IMR-90 (cell line): ENCODE measurements at regions not wholly inside any gene's neighbourhood (a gene's known extent, or its start where the extent isn't known, plus 50 kb on each side); places are given as distances from the start of the nearest gene placed in this dataset.

Source experiments
- ATAC-seq: fragments of 200-7000 bp; cut with Tn5 transposase; 2 replicates; pipeline ENCODE4 v1.9.1; 2020; ENCODE audit warnings: low read depth, mild to moderate bottlenecking, moderate library complexity
- BruUV-seq: library from RNA; stranded (reverse); fragments of 400-500 nt; replicated peaks from 2 replicates; lab custom pipeline; 2021; lab: Mats Ljungman, UMichigan
- CTCF ChIA-PET: fragments of 300-600 bp; formaldehyde crosslinking; extraction: SDS; loops from one replicate; lab custom pipeline; 2021; ENCODE audit warnings: antibody characterized with exemption; lab: Yijun Ruan, JAX
- POLR2A ChIA-PET: fragments of 300-600 bp; sonication (Branson Sonifier 250); formaldehyde crosslinking; loops from one replicate; lab custom pipeline; 2022; ENCODE audit warnings: antibody characterized with exemption; ENCODE audit not compliant: unreplicated experiment; lab: Charles Lee
- DNase-seq: peaks from one replicate; pipeline ENCODE4 v3.0.0; 2013
- H2AFZ ChIP-seq: replicated peaks from 2 replicates; pipeline ENCODE3; 2013; ENCODE audit warnings: low read length, mild to moderate bottlenecking; ENCODE audit not compliant: poor library complexity
- H2AK5ac ChIP-seq: 2 replicates; pipeline ENCODE4 v1.6.1; 2013; ENCODE audit warnings: low read depth, low read length, inconsistent platforms
- H2AK9ac ChIP-seq: replicated peaks from 2 replicates; pipeline ENCODE3; 2013; ENCODE audit warnings: mild to moderate bottlenecking, low read depth, low read length, moderate library complexity; ENCODE audit not compliant: poor library complexity
- H2BK120ac ChIP-seq: 2 replicates; pipeline ENCODE4 v1.6.1; 2013; ENCODE audit warnings: low read depth, low read length, inconsistent platforms
- H2BK15ac ChIP-seq: 3 replicates; pipeline ENCODE4 v1.6.1; 2013; ENCODE audit warnings: low read depth, low read length, inconsistent platforms
- H2BK20ac ChIP-seq: 2 replicates; pipeline ENCODE4 v1.6.1; 2013; ENCODE audit warnings: low read depth, mild to moderate bottlenecking, inconsistent platforms, low read length, moderate library complexity
- H2BK5ac ChIP-seq: 2 replicates; pipeline ENCODE4 v1.6.1; 2013; ENCODE audit warnings: mild to moderate bottlenecking, low read depth, low read length, inconsistent platforms; ENCODE audit not compliant: poor library complexity, severe bottlenecking
- H3K14ac ChIP-seq: replicated peaks from 2 replicates; pipeline ENCODE4 v1.6.1; 2013; ENCODE audit warnings: low read depth, low read length, inconsistent platforms
- H3K18ac ChIP-seq: 2 replicates; pipeline ENCODE4 v1.6.1; 2013; ENCODE audit warnings: low read depth, low read length, control low read depth
- H3K23ac ChIP-seq: 2 replicates; pipeline ENCODE4 v1.6.1; 2013; ENCODE audit warnings: low read depth, low read length, inconsistent platforms
- H3K27ac ChIP-seq: 2 replicates; pipeline ENCODE4 v1.5.1; 2013; ENCODE audit warnings: mild to moderate bottlenecking, control low read depth, low read length; ENCODE audit not compliant: insufficient read depth
- H3K27me3 ChIP-seq: 2 replicates; pipeline ENCODE4 v1.6.1; 2013; ENCODE audit warnings: low read length; ENCODE audit not compliant: control insufficient read depth, insufficient read depth
- H3K36me3 ChIP-seq: 2 replicates; pipeline ENCODE4 v1.6.1; 2013; ENCODE audit warnings: low read length, mixed read lengths; ENCODE audit not compliant: control insufficient read depth, insufficient read depth
- H3K4ac ChIP-seq: 2 replicates; pipeline ENCODE4 v1.6.1; 2013; ENCODE audit warnings: low read depth, low read length, inconsistent platforms
- H3K4me1 ChIP-seq: 2 replicates; pipeline ENCODE4 v1.6.1; 2013; ENCODE audit warnings: low read length, mixed read lengths; ENCODE audit not compliant: control insufficient read depth, insufficient read depth
- H3K4me2 ChIP-seq: 2 replicates; pipeline ENCODE4 v1.6.1; 2013; ENCODE audit warnings: low read depth, mild to moderate bottlenecking, control low read depth, low read length, moderate library complexity
- H3K4me3 ChIP-seq: 2 replicates; pipeline ENCODE4 v1.5.1; 2013; ENCODE audit warnings: low read depth, mild to moderate bottlenecking, control low read depth, low read length, moderate library complexity; ENCODE audit not compliant: insufficient read depth
- H3K56ac ChIP-seq: 2 replicates; pipeline ENCODE4 v1.6.1; 2013; ENCODE audit warnings: low read length, inconsistent platforms; ENCODE audit not compliant: insufficient read depth; ENCODE audit errors: extremely low read depth
- H3K79me1 ChIP-seq, 2 experiments: 2 replicates each; pipeline ENCODE4 v1.6.1; 2013; ENCODE audit warnings: low read length in 2 of 2, inconsistent platforms in 1 of 2, low read depth in 1 of 2
- H3K9ac ChIP-seq: 2 replicates; pipeline ENCODE4 v1.6.1; 2013; ENCODE audit warnings: low read depth, low read length, control low read depth
- H3K9me1 ChIP-seq: 2 replicates; pipeline ENCODE4 v1.6.1; 2013; ENCODE audit warnings: low read length, inconsistent platforms; ENCODE audit not compliant: insufficient read depth
- H3K9me3 ChIP-seq: 2 replicates; pipeline ENCODE4 v1.6.1; 2013; ENCODE audit warnings: low read length; ENCODE audit not compliant: control insufficient read depth, insufficient read depth
- H4K20me1 ChIP-seq: 2 replicates; pipeline ENCODE4 v1.6.1; 2013; ENCODE audit warnings: low read length, inconsistent platforms; ENCODE audit not compliant: insufficient read depth
- H4K5ac ChIP-seq: 2 replicates; pipeline ENCODE4 v1.6.1; 2013; ENCODE audit warnings: mild to moderate bottlenecking, low read depth, low read length, control low read depth
- H4K8ac ChIP-seq, 2 experiments: 2 replicates each; pipeline ENCODE4 v1.6.1; 2013; ENCODE audit warnings: low read depth in 2 of 2, low read length in 2 of 2, control low read depth in 1 of 2, inconsistent platforms in 1 of 2
- H4K91ac ChIP-seq: 2 replicates; pipeline ENCODE4 v1.6.1; 2013; ENCODE audit warnings: low read depth, low read length, inconsistent platforms; ENCODE audit not compliant: insufficient read depth
- BHLHE40 ChIP-seq: fragments of 150-350 bp; IDR thresholded peaks from 2 replicates; pipeline ENCODE4 v1.6.1; 2016; ENCODE audit warnings: mild to moderate bottlenecking, low read depth, low read length
- CEBPB ChIP-seq: IDR thresholded peaks from 2 replicates; pipeline ENCODE4 v1.6.1; 2012; ENCODE audit warnings: low read depth, low read length, improper control_type of control experiment
- CTCF ChIP-seq: conservative IDR thresholded peaks from 2 replicates; pipeline ENCODE4 v1.5.1; 2012; ENCODE audit warnings: mild to moderate bottlenecking, low read depth, low read length, improper control_type of control experiment
- ELK1 ChIP-seq: fragments of 150-350 bp; IDR thresholded peaks from 2 replicates; pipeline ENCODE4 v1.6.1; 2016; ENCODE audit warnings: low read depth, mild to moderate bottlenecking, low read length, moderate library complexity, borderline replicate concordance
- MAZ ChIP-seq: IDR thresholded peaks from 2 replicates; pipeline ENCODE4 v1.6.1; 2012; ENCODE audit warnings: low read depth, mild to moderate bottlenecking, low read length, improper control_type of control experiment, moderate library complexity, borderline replicate concordance
- MXI1 ChIP-seq: IDR thresholded peaks from 2 replicates; pipeline ENCODE4 v1.6.1; 2012; ENCODE audit warnings: low read depth, mild to moderate bottlenecking, low read length, moderate library complexity, borderline replicate concordance
- NFE2L2 ChIP-seq: fragments of 150-350 bp; IDR thresholded peaks from 2 replicates; pipeline ENCODE4 v1.6.1; 2016; ENCODE audit warnings: low read depth, mild to moderate bottlenecking, low read length
- RAD21 ChIP-seq: IDR thresholded peaks from 2 replicates; pipeline ENCODE4 v1.6.1; 2012; ENCODE audit warnings: low read length, improper control_type of control experiment
- RCOR1 ChIP-seq: IDR thresholded peaks from 2 replicates; pipeline ENCODE4 v1.6.1; 2012; ENCODE audit warnings: mild to moderate bottlenecking, low read length, improper control_type of control experiment; ENCODE audit not compliant: insufficient replicate concordance
- RFX5 ChIP-seq: IDR thresholded peaks from 2 replicates; pipeline ENCODE4 v1.8.0; 2012; ENCODE audit warnings: low read depth, mild to moderate bottlenecking, low read length, moderate library complexity
- SMC3 ChIP-seq: fragments of 150-350 bp; IDR thresholded peaks from 2 replicates; pipeline ENCODE4 v1.6.1; 2016; ENCODE audit warnings: low read depth, mild to moderate bottlenecking, antibody characterized with exemption, low read length, moderate library complexity
- USF2 ChIP-seq: fragments of 150-350 bp; IDR thresholded peaks from 2 replicates; pipeline ENCODE4 v1.6.1; 2017; ENCODE audit warnings: mild to moderate bottlenecking, antibody characterized with exemption, low read length, low read depth
- WGBS, 2 experiments: methylation state at CpG; one replicate each; pipeline versions ENCODE4 v1.1.5 to v1.1.7; 2013; ENCODE audit warnings: missing lambda C conversion rate in 2 of 2; ENCODE audit not compliant: insufficient read length in 1 of 2; ENCODE audit errors: extremely low coverage in 2 of 2; 5-methylcytosine and 5-hydroxymethylcytosine counted together
- dilution Hi-C: fragments of 300-500 bp; cut with HindIII; formaldehyde crosslinking; loops from one replicate; pipeline ENCODE4 v1.14.3; 2018; ENCODE audit warnings: low sequenced_read_pairs; ENCODE audit not compliant: unreplicated experiment
- in situ Hi-C: fragments of 300-500 bp; cut with MboI; formaldehyde crosslinking; loops from 3 replicates; pipeline ENCODE4 v1.14.3; 2019; ENCODE audit warnings: low sequenced_read_pairs, inconsistent platforms, mixed read lengths
- intact Hi-C: fragments of 100-400 bp; cut with micrococcal nuclease; formaldehyde crosslinking; loops from 2 replicates; pipeline ENCODE4 v1.10.0; 2022

GRCh38 chr2:45285771-45286390, 276.6 kb upstream of the SIX2 start:
- Histone ChIP-seq H4K20me1 (no peaks in the 10 kb centered on the region), H3K27ac (no peak overlapping the region), H2BK120ac (no peak overlapping the region), H2AK9ac (no peak overlapping the region), H2BK5ac (no peak overlapping the region), H3K4ac (no peak overlapping the region), H3K14ac (no peak overlapping the region), H3K27me3 (peaks cover 22% of the 10 kb centered on the region), H2AFZ (no peak overlapping the region), H3K9ac (no peak overlapping the region), H4K8ac (no peak overlapping the region), H4K91ac (no peak overlapping the region), H3K18ac (no peak overlapping the region), H3K23ac (no peak overlapping the region), H2BK20ac (no peak overlapping the region), H3K4me1 (peaks cover 3% of the 10 kb centered on the region; the same call in 1 of the 2 replicates), H3K4me3 (no peak overlapping the region), H3K4me2 (no peak overlapping the region), H3K56ac (no peak overlapping the region), H3K9me1 (no peaks in the 10 kb centered on the region; the same call in 1 of the 2 replicates), H3K79me1 (no peaks in the 10 kb centered on the region), H3K36me3 (no peaks in the 10 kb centered on the region), H2AK5ac (no peak overlapping the region), H3K9me3 (0 out of 2 replicates have a peak, but pooled peaks cover 4% of the 10 kb centered on the region), H4K5ac (no peak overlapping the region), H2BK15ac (no peak overlapping the region)
- POLR2A ChIA-PET: no interaction called here
- CTCF ChIA-PET: interaction anchor here (0.6 kb wide), 2 partner anchors 192 to 269 kb away, joined by 3 read pairs; no protein-coding TSS in a partner anchor
- BruUV-seq: no TSS peak
- in situ Hi-C loops (no loop called here), dilution Hi-C loops (no loop called here), intact Hi-C loops (no loop called here)
- peak; percentile 28 for DNase-seq
- WGBS, 2 experiments: no CpG with 5 or more reads among the region's 4 CpGs
- TF ChIP-seq USF2 (no peak), BHLHE40 (no peak), CEBPB (no peak), NFE2L2 (no peak), MAZ (no peak), MXI1 (no peak), SMC3 (no peak), RFX5 (no peak), ELK1 (no peak), RAD21 (no peak), RCOR1 (no peak), CTCF (no peak)
- peak; percentile 29; the same call in 1 of the 2 replicates for ATAC-seq
